Ovary (tissue), 7 donors: ENCODE measurements at regions not wholly inside any gene's neighbourhood (a gene's known extent, or its start where the extent isn't known, plus 50 kb on each side); places are given as distances from the start of the nearest gene placed in this dataset.

Experiments
- DNase-seq, 5 donors: peaks; one replicate each; pipeline ENCODE4 v3.0.0-alpha.2; 2019 to 2020
- H3K27ac ChIP-seq, 2 donors: fragments of 200-600 bp; one replicate each; pipeline versions ENCODE4 v1.5.1 to v1.8.0; 2019 to 2022
- H3K27me3 ChIP-seq: fragments of 200-600 bp; one replicate; pipeline ENCODE4 v1.8.0; 2022
- H3K36me3 ChIP-seq: fragments of 200-600 bp; sonication (generic); one replicate; pipeline ENCODE4 v1.5.1; 2019
- H3K4me1 ChIP-seq: one replicate; pipeline ENCODE4 v1.8.1; 2013; ENCODE audit warnings: mild to moderate bottlenecking, moderate library complexity; ENCODE audit not compliant: insufficient read depth
- H3K4me3 ChIP-seq: fragments of 200-600 bp; sonication (generic); one replicate; pipeline ENCODE4 v1.5.1; 2017
- H3K9me3 ChIP-seq, 2 donors: fragments of 200-600 bp in 1 of 2; sonication (generic) in 1 of 2; one replicate each; pipeline versions ENCODE4 v1.5.1 to v1.8.1; 2013 to 2019; ENCODE audit warnings: mild to moderate bottlenecking in 1 of 2, moderate library complexity in 1 of 2
- CTCF ChIP-seq, 3 donors: fragments of 450-650 bp in 2 of 3; fragments of 200-600 bp in 1 of 3; IDR thresholded peaks; one replicate each; pipeline versions ENCODE4 v1.5.1 to v1.8.0; 2016 to 2022; ENCODE audit warnings: antibody characterized with exemption in 3 of 3, mild to moderate bottlenecking in 1 of 3
- EP300 ChIP-seq: sonication (generic); formaldehyde crosslinking; IDR thresholded peaks from one replicate; pipeline ENCODE4 v1.6.1; 2017; ENCODE audit warnings: antibody characterized with exemption
- POLR2A ChIP-seq: fragments of 450-650 bp; IDR thresholded peaks from one replicate; pipeline ENCODE4 v1.6.1; 2017; ENCODE audit warnings: antibody characterized with exemption, mild to moderate bottlenecking, moderate library complexity
- WGBS, 3 donors: extraction: QIAGEN DNeasy Blood & Tissue Kit in 1 of 3; methylation state at CpG; one replicate each; pipeline versions ENCODE4 v1.1.5 to v1.1.7; 2013 to 2017; 5-methylcytosine and 5-hydroxymethylcytosine counted together
- intact Hi-C, 4 donors: fragments of 100-400 bp; cut with DNase I; formaldehyde crosslinking; loops; one replicate each; pipeline versions ENCODE4 v1.11.0 to v1.15.1; 2022 to 2023
- donor health status: DM: no; HTN: no; CAD: no; lungs with moderate emphysema.
- donor health status: DM: no; HTN: no; CAD: no.
- donor health status: Bipolar disorder and iron deficiency.
- donor health status: DM: no; HTN: no; CAD: no.
- donor health status: DM: yes; HTN: yes; CAD: no.

GRCh38 chr18:67151366-67151765, 365.2 kb downstream of the DSEL start:
- Histone ChIP-seq H3K27me3 (no peaks in the 10 kb centered on the region), H3K36me3 (no peaks in the 10 kb centered on the region), H3K27ac (no peak overlapping the region), H3K4me1 (no peaks in the 10 kb centered on the region), H3K4me3 (no peak overlapping the region), H3K9me3 (no peaks in the 10 kb centered on the region)
- TF ChIP-seq CTCF (IDR thresholded peaks at IDR 0.05) (no peak), POLR2A (no peak), EP300 (no peak)
- intact Hi-C loops = no loop called here
- WGBS, 3 donors = 76 to 80% (median 78%) methylated on average over 6 of the region's 6 CpGs
- no peak for DNase-seq

GRCh38 chr18:67145586-67146292, 370.8 kb downstream of the DSEL start:
- Histone ChIP-seq H3K4me3 (no peak overlapping the region), H3K27me3 (no peaks in the 10 kb centered on the region), H3K27ac (no peak overlapping the region), H3K9me3 (no peaks in the 10 kb centered on the region), H3K36me3 (no peaks in the 10 kb centered on the region), H3K4me1 (no peaks in the 10 kb centered on the region)
- 89 to 91% (median 91%) methylated on average over 9 of the region's 9 CpGs for WGBS, 3 donors
- intact Hi-C loops = no loop called here
- TF ChIP-seq POLR2A = no peak
- no peak for TF ChIP-seq CTCF (IDR thresholded peaks at IDR 0.05)
- no peak for TF ChIP-seq EP300
- no peak for DNase-seq

GRCh38 chr18:67144329-67144728, 372.2 kb downstream of the DSEL start:
- Histone ChIP-seq H3K9me3 (no peaks in the 10 kb centered on the region), H3K4me3 (no peak overlapping the region), H3K36me3 (no peaks in the 10 kb centered on the region), H3K4me1 (no peaks in the 10 kb centered on the region), H3K27me3 (no peaks in the 10 kb centered on the region), H3K27ac (no peak overlapping the region)
- no peak for DNase-seq
- 65 to 68% (median 67%) methylated on average over 4 of the region's 4 CpGs for WGBS, 3 donors
- TF ChIP-seq CTCF (IDR thresholded peaks at IDR 0.05) (no peak), POLR2A (no peak), EP300 (no peak)
- intact Hi-C loops = no loop called here

GRCh38 chr18:67143028-67143427, 373.5 kb downstream of the DSEL start:
- no peak overlapping the region for H3K27ac ChIP-seq
- TF ChIP-seq CTCF (IDR thresholded peaks at IDR 0.05) = no peak
- TF ChIP-seq POLR2A = no peak
- no peak for TF ChIP-seq EP300
- no peaks in the 10 kb centered on the region for H3K36me3 ChIP-seq
- intact Hi-C loops = no loop called here
- no peak for DNase-seq
- no peaks in the 10 kb centered on the region for H3K9me3 ChIP-seq
- 57% methylated on average over 5 of the region's 5 CpGs for WGBS, 3 donors
- H3K27me3 ChIP-seq = no peaks in the 10 kb centered on the region
- H3K4me1 ChIP-seq = no peaks in the 10 kb centered on the region
- H3K4me3 ChIP-seq = no peak overlapping the region
